ENCODE measurements at regions not wholly inside any gene's neighbourhood (a gene's known extent, or its start where the extent isn't known, plus 50 kb on each side); places are given as distances from the start of the nearest gene placed in this dataset.

DNA sequence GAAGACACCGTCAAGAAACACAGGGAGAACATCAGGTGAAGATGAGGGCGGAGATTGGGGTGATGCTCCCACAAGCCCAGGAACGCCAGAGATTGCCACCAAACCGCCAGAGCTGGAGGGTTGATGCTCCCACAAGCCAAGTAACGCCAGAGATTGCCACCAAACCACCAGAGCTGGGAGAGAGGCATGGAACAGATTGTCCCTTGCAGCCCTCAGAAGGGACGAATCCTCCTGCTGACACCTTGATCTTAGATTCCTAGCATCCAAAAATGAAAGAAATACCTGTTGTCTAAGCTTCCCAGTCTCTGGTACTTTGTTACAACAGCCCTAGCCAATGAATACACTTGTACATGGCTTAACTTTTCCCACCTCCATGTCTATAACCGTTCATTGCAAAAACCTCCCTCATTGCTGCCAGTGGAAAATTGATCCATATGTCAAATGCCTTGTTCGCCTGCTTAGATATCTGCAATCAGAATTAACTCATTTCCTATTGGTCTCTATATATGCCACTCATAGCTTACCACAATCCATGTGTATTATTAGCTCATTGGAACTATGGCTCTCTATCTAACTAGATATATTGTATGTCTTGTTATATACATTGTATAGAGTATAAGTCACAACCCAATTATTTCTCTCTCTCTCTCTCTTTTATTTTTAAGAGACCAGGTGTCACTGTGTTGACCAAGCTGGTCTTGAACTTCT lies 127.4 kb downstream of the ADSS2 start:
- TF ChIP-seq POLR2A (IDR thresholded peaks at IDR 0.05), result no peak
- no peak for TF ChIP-seq CTCF (IDR thresholded peaks at IDR 0.05)

All from lower leg skin (tissue), 3 donors.